ENCODE measurements at regions not wholly inside any gene's neighbourhood (a gene's known extent, or its start where the extent isn't known, plus 50 kb on each side); places are given as distances from the start of the nearest gene placed in this dataset.
"Not testable (repeated sequence)": the region's sequence is repeated elsewhere in the genome, so short reads cannot be mapped to it uniquely, and the experiment has no call there.

- TF ChIP-seq, protein P1, sequence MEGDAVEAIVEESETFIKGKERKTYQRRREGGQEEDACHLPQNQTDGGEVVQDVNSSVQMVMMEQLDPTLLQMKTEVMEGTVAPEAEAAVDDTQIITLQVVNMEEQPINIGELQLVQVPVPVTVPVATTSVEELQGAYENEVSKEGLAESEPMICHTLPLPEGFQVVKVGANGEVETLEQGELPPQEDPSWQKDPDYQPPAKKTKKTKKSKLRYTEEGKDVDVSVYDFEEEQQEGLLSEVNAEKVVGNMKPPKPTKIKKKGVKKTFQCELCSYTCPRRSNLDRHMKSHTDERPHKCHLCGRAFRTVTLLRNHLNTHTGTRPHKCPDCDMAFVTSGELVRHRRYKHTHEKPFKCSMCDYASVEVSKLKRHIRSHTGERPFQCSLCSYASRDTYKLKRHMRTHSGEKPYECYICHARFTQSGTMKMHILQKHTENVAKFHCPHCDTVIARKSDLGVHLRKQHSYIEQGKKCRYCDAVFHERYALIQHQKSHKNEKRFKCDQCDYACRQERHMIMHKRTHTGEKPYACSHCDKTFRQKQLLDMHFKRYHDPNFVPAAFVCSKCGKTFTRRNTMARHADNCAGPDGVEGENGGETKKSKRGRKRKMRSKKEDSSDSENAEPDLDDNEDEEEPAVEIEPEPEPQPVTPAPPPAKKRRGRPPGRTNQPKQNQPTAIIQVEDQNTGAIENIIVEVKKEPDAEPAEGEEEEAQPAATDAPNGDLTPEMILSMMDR (IDR thresholded peaks at IDR 0.05): not testable (repeated sequence)
- TF ChIP-seq POLR2A (IDR thresholded peaks at IDR 0.05): not testable (repeated sequence)
Measured at GRCh38 chr2:36279506-36279905, 76.1 kb upstream of the CRIM1 start.
